BJ (cell line): ENCODE measurements at regions not wholly inside any gene's neighbourhood (a gene's known extent, or its start where the extent isn't known, plus 50 kb on each side); places are given as distances from the start of the nearest gene placed in this dataset.
"Not testable (repeated sequence)": the region's sequence is repeated elsewhere in the genome, so short reads cannot be mapped to it uniquely, and the experiment has no call there.

Source experiments
- CTCF ChIA-PET: fragments of 350-600 bp; formaldehyde crosslinking; extraction: SDS; loops from one replicate; lab custom pipeline; 2021; ENCODE audit warnings: antibody characterized with exemption, inconsistent platforms; lab: Yijun Ruan, JAX
- POLR2A ChIA-PET: fragments of 300-600 bp; sonication (Branson Sonifier 250); formaldehyde crosslinking; extraction: SDS; loops from one replicate; lab custom pipeline; 2021; ENCODE audit warnings: antibody characterized with exemption; lab: Charles Lee
- DNase-seq: peaks from one replicate; pipeline ENCODE4 v3.0.0-alpha.2; 2011; ENCODE audit warnings: low read depth
- H3K27me3 ChIP-seq: 2 replicates; pipeline ENCODE4 v1.6.0; 2011; ENCODE audit warnings: low read length; ENCODE audit not compliant: control insufficient read depth, insufficient read depth
- H3K36me3 ChIP-seq: 2 replicates; pipeline ENCODE4 v1.5.1; 2011; ENCODE audit warnings: low read length; ENCODE audit not compliant: control insufficient read depth, insufficient read depth
- H3K4me3 ChIP-seq: 2 replicates; pipeline ENCODE4 v1.5.1; 2011; ENCODE audit warnings: low read depth, mild to moderate bottlenecking, control low read depth, low read length

DNA sequence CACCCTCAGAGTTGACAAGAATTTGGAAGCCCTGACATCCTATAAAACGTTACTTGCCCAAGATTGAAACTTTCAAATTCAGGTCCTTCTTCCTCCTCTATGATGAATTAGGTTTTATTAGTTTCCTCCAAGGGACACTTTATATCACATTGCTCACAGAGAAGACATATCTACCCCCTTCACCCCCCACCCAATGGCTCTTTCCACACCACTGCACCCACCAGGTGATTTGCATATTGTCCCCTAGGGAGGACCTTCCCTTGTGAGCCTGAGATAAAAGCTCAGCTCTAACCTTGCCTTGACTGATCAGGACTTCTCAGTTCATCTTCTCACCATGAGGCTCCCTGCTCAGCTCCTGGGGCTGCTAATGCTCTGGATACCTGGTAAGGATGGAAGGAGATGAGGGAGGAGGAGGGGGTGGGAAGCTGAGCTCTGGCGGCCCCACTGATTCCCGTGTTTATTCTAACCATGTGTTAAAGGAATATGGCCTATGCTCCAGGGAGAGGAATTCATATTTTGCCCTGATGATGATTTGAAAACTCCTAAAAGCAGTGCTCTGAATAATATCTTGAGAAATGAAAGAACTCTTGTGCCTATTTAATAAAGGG lies 1255.8 kb downstream of the RPIA start:
- CTCF ChIA-PET, H3K36me3 ChIP-seq, DNase-seq, POLR2A ChIA-PET, H3K4me3 ChIP-seq, H3K27me3 ChIP-seq: not testable (repeated sequence)

DNA sequence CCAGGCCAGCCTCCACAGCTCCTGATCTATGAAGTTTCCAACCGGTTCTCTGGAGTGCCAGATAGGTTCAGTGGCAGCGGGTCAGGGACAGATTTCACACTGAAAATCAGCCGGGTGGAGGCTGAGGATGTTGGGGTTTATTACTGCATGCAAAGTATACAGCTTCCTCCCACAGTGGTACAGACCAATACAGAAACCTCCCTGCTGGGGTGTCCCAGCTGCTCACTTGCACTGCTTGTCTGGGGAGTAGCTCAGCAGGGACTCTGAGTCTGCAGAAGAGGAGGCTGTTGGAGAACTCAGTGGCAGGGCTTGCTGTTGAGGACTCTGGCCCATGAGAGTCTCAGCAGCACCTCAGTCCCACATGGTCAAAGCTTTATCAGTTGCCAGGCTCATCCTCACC lies 1256.6 kb downstream of the RPIA start:
- POLR2A ChIA-PET, CTCF ChIA-PET, H3K4me3 ChIP-seq: not testable (repeated sequence)

GRCh38 chr2:89950807-89951206 lies 1259.3 kb downstream of the RPIA start:
- DNase-seq, H3K36me3 ChIP-seq, H3K27me3 ChIP-seq, H3K4me3 ChIP-seq, CTCF ChIA-PET, POLR2A ChIA-PET: not testable (repeated sequence)

More for the DNA sequence above, 1256.6 kb downstream of the RPIA start:
- not testable (repeated sequence) for H3K36me3 ChIP-seq, H3K27me3 ChIP-seq, DNase-seq

DNA sequence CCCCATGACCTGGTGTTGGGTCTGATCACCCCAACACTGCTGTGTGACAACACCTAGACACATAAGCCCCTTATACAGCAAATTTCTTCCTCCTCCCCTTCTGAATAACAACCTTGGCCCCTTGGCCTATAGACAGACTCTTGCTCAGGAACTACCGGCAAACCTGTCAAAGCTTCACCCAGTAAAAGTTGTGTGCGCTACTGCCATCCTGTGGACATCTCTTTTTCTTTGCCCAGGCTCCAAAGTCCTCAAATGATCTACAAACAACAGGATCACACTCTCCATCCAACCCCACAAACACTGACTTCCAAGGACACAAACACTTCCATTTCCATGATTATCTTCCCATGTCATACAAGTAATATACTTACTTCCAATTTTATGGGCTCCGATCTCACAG lies 1265.8 kb downstream of the RPIA start:
- DNase-seq, H3K4me3 ChIP-seq, H3K36me3 ChIP-seq, H3K27me3 ChIP-seq, CTCF ChIA-PET, POLR2A ChIA-PET: not testable (repeated sequence)

- DNase-seq, POLR2A ChIA-PET, H3K36me3 ChIP-seq, H3K4me3 ChIP-seq, H3K27me3 ChIP-seq, CTCF ChIA-PET: not testable (repeated sequence)
Measured at GRCh38 chr2:89959729-89960378, 1268.4 kb downstream of the RPIA start.

- H3K36me3 ChIP-seq, H3K4me3 ChIP-seq: not testable (repeated sequence)
Measured at GRCh38 chr2:89960570-89960969, 1269.1 kb downstream of the RPIA start.

DNA sequence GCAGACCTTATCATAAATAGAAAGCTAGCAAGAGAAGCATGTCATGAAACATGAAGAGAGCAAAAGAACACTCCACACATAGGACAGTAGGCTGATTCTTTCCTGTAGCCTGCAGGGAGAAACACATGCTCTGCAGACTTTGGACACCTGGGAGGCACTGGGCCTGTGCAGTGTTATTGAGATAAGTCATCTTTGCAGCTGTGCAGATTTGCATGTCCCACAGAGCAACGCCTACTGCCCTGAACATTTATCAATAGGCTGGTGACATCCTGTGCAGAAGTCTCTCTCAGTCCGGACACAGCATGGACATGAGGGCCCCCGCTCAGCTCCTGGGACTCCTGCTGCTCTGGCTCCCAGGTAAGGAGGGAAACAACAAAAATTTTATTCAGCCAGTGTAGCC lies 1277.1 kb downstream of the RPIA start:
- CTCF ChIA-PET, H3K4me3 ChIP-seq, H3K27me3 ChIP-seq, DNase-seq, POLR2A ChIA-PET, H3K36me3 ChIP-seq: not testable (repeated sequence)

More at GRCh38 chr2:89960570-89960969, 1269.1 kb downstream of the RPIA start:
- POLR2A ChIA-PET, CTCF ChIA-PET, H3K27me3 ChIP-seq, DNase-seq: not testable (repeated sequence)

GRCh38 chr2:89969190-89969589 lies 1277.7 kb downstream of the RPIA start:
- DNase-seq, CTCF ChIA-PET: not testable (repeated sequence)

DNA sequence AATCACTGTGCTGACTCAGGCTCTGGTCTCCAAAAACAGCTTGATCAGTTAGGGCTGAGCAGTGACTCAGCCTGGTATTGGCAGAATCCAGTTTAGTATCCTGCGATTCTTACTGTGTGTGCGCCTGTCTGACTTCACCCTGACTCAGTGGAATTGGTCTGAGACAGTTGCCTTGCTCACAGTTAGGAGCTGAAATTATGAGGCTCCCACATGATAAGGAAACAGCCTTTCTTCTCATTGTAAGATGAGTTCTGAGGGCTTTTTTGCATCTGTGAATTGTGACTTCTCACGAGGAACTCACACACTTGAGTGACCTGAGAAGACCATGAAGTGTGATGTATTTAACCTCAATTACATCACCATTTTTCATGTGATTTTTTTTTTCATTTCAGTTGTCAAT lies 1282.4 kb downstream of the RPIA start:
- POLR2A ChIA-PET, H3K4me3 ChIP-seq, H3K27me3 ChIP-seq, DNase-seq, H3K36me3 ChIP-seq, CTCF ChIA-PET: not testable (repeated sequence)

More at GRCh38 chr2:89969190-89969589, 1277.7 kb downstream of the RPIA start:
- POLR2A ChIA-PET, H3K4me3 ChIP-seq, H3K36me3 ChIP-seq, H3K27me3 ChIP-seq: not testable (repeated sequence)

- H3K36me3 ChIP-seq, POLR2A ChIA-PET, H3K27me3 ChIP-seq, DNase-seq, CTCF ChIA-PET, H3K4me3 ChIP-seq: not testable (repeated sequence)
Measured at GRCh38 chr2:89979826-89980537, 1288.5 kb downstream of the RPIA start.

GRCh38 chr2:89982246-89982645 lies 1290.8 kb downstream of the RPIA start:
- H3K36me3 ChIP-seq, POLR2A ChIA-PET, DNase-seq, H3K4me3 ChIP-seq, H3K27me3 ChIP-seq, CTCF ChIA-PET: not testable (repeated sequence)

DNA sequence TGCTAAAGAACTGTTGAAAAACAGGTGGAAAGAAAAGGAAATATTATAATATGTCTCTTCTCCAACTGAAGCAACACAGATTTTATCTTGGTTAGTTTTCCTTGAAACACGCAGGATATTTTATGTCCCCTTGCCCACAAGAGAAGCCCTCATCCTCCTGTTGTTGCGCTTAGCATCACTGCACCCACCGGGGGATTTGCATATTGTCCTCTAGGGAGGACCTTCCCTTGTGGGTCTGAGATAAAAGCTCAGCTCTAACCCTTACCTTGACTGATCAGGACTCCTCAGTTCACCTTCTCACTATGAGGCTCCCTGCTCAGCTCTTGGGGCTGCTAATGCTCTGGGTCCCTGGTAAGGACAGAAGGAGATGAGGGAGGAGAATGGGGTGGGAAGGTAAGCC lies 1294.2 kb downstream of the RPIA start:
- POLR2A ChIA-PET, DNase-seq, CTCF ChIA-PET, H3K36me3 ChIP-seq, H3K4me3 ChIP-seq, H3K27me3 ChIP-seq: not testable (repeated sequence)

GRCh38 chr2:89986532-89986931 lies 1295.1 kb downstream of the RPIA start:
- POLR2A ChIA-PET, DNase-seq, CTCF ChIA-PET, H3K36me3 ChIP-seq, H3K27me3 ChIP-seq, H3K4me3 ChIP-seq: not testable (repeated sequence)
